ENCODE measurements at regions not wholly inside any gene's neighbourhood (a gene's known extent, or its start where the extent isn't known, plus 50 kb on each side); places are given as distances from the start of the nearest gene placed in this dataset.
"Not testable (repeated sequence)": the region's sequence is repeated elsewhere in the genome, so short reads cannot be mapped to it uniquely, and the experiment has no call there.

DNA sequence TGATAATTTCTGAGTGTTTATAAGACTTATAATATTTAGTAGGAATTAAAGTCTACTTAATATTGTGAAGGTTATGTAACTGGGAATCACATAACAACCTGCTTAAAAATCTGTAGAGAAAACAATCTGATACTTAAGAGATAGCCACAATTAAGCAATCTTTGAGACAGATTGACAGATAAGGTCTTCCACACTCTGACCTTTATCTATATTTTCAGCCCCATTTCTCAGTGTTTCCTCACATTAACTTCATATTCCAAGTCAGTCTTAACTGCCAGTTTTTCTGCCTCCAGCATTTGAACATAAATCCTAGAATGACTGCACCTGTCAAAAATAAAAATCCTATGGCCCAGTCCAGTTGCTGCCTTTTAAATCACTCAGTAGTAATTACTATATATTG lies 423.2 kb downstream of the PYDC2 start:
- no peak for DNase-seq

- no peak for DNase-seq
Measured at GRCh38 chr3:191889106-191889505, 428.1 kb downstream of the PYDC2 start.

- no peak for DNase-seq
Measured at GRCh38 chr3:191889756-191890155, 428.8 kb downstream of the PYDC2 start.

DNA sequence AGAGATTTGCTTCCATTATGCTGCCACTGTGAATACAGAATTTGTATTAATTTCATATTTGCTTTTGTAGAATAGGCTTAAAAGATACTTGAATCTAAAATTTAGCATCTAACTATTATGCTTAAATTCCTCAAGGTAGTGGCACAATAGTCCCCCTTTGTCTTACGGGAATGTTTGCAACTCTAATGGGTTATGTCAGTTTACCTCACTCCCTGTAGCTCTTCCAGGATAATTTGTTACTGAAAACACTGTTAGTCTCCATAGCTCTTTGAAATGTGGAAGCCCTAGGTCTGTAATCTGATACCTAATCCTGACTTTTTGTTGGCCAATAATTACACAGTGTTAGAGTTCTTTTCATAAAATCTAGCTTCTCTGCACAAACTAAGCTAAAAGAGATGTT lies 433.4 kb downstream of the PYDC2 start:
- DNase-seq = no peak

DNA sequence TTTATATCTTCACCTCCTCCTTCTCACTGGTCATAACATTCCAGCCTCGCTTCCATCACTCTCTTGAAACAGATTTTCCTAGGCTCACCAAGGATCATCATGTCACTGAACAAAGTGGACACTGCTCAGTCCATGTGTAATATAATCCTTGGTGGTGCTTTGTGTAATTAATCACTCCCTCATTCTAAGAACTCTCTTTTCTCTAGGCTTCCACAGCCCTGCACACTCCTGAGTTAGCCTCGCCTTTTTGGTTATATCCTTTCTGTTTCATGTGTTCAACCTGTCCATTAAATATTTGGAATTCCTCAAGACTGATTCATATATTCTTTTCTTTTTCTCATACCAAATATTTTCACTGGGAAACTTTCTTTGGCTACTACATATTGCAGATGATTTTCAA lies 440.8 kb downstream of the PYDC2 start:
- DNase-seq = no peak

GRCh38 chr3:191912616-191913204 lies 451.7 kb downstream of the PYDC2 start:
- no peak for DNase-seq

GRCh38 chr3:191915712-191916111 lies 454.7 kb downstream of the PYDC2 start:
- DNase-seq = no peak

GRCh38 chr3:191919491-191920026 lies 458.6 kb downstream of the PYDC2 start:
- DNase-seq = no peak

- no peak for DNase-seq
Measured at GRCh38 chr3:191922570-191922969, 461.6 kb downstream of the PYDC2 start.

DNA sequence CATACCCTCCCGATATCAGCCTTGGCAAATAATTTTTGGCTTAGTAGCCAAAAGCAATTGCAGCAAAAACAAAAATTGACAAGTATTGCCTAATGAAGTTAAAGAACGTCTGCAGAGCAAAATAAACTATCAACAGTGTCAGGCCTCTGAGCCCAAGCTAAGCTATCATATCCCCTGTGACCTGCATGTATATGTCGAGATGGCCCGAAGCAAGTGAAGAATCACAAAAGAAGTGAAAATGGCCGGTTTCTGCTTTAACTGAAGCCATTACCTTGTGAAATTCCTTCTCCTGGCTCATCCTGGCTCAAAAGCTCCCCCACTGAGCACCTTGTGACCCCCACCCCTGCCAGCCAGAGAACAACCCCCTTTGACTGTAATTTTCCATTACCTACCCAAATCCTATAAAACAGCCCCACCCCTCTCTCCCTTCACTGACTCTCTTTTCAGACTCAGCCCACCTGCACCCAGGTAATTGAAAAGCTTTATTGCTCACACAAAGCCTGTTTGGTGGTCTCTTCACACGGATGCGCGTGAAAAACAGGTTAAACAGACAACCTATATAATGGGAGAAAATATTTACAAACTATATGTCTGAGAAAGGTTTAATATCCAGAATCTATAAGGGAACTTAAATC lies 466.3 kb downstream of the PYDC2 start:
- DNase-seq = not testable (repeated sequence)

DNA sequence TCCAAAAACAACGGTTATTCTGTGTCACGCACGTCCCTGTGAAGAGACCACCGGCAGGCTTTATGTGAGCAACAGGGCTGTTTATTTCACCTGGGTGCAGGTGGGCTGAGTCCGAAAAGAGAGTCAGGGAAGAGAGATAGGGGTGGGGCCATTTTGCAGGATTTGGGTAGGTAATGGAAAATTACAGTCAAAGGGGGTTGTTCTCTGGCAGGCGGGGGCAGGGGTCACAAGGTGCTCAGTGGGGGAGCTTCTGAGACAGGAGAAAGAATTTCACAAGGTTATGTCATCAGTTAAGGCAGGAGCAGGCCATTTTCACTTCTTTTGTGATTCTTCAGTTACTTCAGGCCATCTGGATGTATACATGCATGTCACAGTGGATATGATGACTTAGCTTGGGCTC lies 467.0 kb downstream of the PYDC2 start:
- DNase-seq = not testable (repeated sequence)

DNA sequence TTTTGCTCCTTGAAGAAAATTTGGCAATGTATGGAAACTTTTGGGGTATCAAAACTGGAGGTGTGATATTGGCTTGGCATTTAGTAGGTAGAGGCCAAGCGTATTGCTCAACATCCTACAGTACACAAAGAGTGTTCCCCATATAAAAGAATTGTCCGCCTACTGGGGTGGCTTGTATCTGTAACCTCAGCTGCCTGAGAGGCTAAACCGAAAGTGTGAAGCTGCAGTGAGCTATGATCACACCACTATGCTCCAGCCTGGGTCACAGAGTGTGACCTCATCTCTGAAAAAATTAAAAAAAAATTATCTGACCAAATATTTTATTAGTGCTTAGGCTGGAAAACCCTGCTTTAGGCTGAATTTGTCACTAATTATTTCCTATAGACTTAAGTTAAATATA lies 483.9 kb downstream of the PYDC2 start:
- DNase-seq = no peak

- DNase-seq = no peak
Measured at GRCh38 chr3:191952186-191952585, 491.2 kb downstream of the PYDC2 start.

DNA sequence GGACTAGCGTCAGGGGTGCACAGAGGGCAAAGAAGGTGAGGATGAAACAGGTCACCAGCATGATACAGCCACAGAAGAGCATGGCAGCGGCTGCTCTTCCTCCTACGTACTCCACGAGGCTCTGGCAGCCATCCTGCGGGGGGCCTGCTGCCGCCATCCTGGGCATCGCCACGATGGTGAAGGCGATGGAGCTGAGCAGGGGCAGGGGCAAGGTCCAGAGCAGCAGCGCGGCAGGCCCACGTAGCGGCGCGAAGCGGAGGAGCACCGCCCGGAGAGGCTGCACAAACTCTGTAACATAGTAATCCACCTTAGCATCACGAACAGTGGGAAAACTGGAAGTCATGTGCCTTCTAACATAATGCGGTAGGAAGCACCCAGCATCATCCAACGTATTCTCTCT lies 491.6 kb downstream of the PYDC2 start:
- DNase-seq = no peak

GRCh38 chr3:191958980-191959671 lies 498.2 kb downstream of the PYDC2 start:
- DNase-seq = no peak

GRCh38 chr3:191959876-191960413 lies 499.0 kb downstream of the PYDC2 start:
- DNase-seq = no peak

DNA sequence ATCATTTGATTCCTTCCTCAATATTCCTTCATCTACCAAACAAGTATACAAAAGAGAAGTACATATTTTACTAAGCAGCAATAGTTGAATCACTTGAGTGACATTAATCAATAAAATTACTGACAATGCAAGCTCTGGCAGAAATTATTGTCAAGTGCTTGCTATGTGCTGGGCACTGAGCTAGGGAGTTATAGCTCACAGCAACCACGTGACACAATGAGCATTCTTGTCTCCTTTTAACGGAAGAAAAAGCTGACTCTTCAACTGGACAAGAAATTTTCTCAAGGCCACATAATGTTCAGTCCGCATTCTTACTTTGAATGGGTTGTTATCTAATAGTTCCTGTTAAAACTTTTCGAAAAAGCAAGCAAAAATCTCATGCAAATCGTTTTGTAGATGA lies 500.1 kb downstream of the PYDC2 start:
- no peak for DNase-seq

DNA sequence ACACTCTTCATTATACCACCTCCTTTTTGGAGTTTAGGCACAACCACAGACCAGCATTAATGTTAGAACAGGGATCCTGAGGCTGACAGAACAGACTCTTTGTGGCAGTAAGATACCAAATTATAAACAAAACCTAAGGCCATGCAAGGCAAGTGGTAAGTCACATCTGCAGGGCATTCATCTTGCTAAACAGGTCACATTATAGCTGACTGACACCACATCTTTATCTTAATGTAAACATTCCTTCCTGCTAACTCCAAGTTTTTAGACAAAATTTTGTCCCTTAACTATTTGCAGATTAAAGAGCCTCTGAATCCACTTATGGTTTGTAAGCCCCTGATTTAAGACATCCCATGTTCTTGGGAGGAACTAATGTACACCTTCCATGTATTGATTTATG lies 500.6 kb downstream of the PYDC2 start:
- DNase-seq = no peak

DNA sequence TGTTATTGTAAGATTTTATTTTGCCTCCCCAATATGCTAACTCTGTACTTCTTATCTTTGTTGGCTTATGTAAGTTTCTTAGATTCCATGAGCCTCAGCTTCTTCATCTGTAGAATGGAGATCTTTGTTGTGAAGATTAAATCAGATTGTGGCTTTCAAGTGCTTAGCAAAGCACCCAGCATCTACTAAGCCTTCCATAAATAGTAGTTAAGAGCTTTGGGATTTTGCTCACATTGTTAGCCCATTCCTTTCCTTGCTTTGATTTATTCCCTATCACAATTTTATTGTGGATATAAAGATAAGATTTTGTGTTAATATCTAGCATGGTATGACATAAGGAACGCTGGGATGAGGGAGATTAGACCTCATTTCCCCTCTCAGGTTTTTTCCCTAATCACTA lies 501.4 kb downstream of the PYDC2 start:
- no peak for DNase-seq

DNA sequence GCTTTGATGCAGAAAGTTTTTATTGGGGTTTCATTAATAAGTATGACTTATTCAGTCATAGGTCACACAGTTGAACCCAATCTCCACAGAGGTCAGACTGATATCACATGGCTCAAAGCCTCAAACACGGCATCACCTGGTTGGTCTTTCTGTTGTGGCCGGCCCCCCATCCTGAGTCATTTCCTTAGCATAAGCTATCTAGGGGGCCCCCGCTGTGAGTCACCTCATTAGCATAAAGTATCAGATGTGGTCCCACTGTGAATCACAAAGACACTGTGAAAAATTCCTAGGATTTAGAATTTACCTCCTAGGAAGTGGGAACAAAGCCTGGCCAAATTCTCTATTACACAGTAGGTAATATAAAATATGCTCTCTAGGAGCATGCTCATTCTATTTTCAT lies 502.2 kb downstream of the PYDC2 start:
- no peak for DNase-seq

DNA sequence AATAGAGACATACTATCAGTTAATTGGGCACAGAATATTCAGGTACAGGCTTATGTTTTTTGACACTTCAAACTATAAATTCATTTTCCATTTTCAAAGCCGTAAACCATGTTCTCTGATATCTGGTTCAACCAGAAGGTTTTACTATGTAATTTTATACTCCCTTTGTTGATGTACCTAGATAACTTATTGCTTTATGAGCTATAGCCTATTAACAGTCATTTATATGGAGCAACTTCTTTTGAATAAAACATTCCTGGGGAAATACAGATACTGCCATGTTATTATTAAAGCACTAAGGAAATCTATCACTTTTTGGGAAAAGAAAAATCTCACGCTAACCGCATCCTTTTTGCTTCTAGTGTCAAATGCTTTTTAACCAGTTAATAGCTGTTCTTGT lies 505.6 kb downstream of the PYDC2 start:
- no peak for DNase-seq

DNA sequence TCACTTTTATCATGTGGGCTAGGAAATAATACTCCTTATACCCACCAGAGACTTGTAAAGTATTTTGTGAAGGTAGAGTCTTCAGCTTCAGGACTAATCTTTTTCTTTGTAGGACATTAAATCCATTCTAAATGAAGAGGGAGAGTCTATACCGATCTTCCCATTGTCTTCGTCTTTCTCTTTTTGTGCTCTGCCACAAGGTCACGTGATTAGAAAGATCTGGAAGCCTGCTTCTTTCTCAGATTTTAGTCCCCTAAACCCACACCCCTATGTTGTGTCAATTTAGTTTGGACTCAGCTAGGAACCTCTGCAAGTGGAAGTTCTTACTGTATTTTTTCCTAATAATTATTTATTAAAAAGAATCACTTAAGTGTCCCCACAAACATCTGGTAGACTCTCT lies 507.3 kb downstream of the PYDC2 start:
- no peak for DNase-seq

DNA sequence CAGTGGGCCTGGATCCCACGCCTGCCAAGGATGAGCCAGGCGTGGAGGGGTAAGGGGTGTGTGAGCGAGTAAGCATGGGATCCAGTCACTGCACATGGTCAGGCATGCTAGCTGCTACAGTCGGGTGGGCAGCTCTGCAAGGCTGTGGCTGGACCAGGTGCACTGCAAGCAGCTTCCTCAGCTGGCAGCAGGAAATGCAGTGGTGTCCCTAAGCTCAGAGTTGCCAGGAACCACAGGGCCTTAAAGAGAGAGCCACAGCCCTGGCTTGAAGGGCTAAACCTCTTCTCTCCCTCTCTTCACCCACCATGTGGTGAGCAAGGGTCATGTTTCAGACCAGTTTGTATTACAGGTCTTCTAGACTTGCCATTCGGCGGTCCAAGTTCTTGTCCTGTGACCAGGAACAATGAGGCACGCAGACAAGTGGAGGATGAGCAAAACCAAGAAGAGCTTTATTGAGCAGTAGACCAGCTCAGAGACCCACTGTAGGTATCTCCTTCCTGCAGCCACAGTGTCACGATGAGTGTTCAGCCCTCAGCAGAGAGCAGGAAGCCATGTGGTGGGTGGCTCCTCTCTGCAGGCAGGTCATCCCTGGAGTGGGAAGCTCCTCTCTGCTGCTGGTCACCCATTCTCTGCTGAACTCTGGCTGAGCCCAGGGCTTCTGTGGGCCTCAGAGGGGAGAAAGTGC lies 511.9 kb downstream of the PYDC2 start:
- DNase-seq = no peak

All from NCI-H2171 treated with DMSO at 0.1 percent for 48 hours (cell line).